Caco-2 (cell line): ENCODE measurements at regions not wholly inside any gene's neighbourhood (a gene's known extent, or its start where the extent isn't known, plus 50 kb on each side); places are given as distances from the start of the nearest gene placed in this dataset.

Experiments
- BruUV-seq: library from RNA; stranded (reverse); fragments of 400-500 nt; replicated peaks from 2 replicates; lab custom pipeline; 2021; lab: Mats Ljungman, UMichigan
- CTCF ChIA-PET: fragments of 300-600 bp; sonication (Branson Sonifier 250); formaldehyde crosslinking; loops from one replicate; lab custom pipeline; 2022; ENCODE audit warnings: antibody characterized with exemption; lab: Charles Lee
- POLR2A ChIA-PET: fragments of 300-600 bp; sonication (Branson Sonifier 250); formaldehyde crosslinking; loops from one replicate; lab custom pipeline; 2022; ENCODE audit warnings: antibody characterized with exemption; lab: Charles Lee
- DNase-seq, 2 experiments: peaks; one replicate each; pipeline versions ENCODE4 v3.0.0 to v3.0.0-alpha.2; 2020 to 2022
- H3K27me3 ChIP-seq: replicated peaks from 2 replicates; pipeline ENCODE4 v1.6.0; 2011; ENCODE audit warnings: low read length; ENCODE audit not compliant: control insufficient read depth, insufficient read depth
- H3K36me3 ChIP-seq: 2 replicates; pipeline ENCODE4 v1.5.1; 2011; ENCODE audit warnings: low read length; ENCODE audit not compliant: control insufficient read depth, insufficient read depth
- H3K4me1 ChIP-seq: fragments of 250-450 bp; sonication (Bioruptor Pico); 2 replicates; pipeline ENCODE4 v1.5.1; 2020; ENCODE audit warnings: mild to moderate bottlenecking
- H3K4me3 ChIP-seq: 2 replicates; pipeline ENCODE4 v1.5.1; 2011; ENCODE audit warnings: low read depth, mild to moderate bottlenecking, control low read depth, low read length
- H3K9me3 ChIP-seq: fragments of 250-450 bp; sonication (Bioruptor Pico); 2 replicates; pipeline ENCODE4 v1.5.1; 2020; ENCODE audit warnings: mild to moderate bottlenecking, moderate library complexity
- H3K27ac Mint-ChIP-seq: one replicate; pipeline ENCODE4 v1.8.0; 2022; ENCODE audit warnings: mixed read lengths; ENCODE audit not compliant: unreplicated experiment
- H3K27me3 Mint-ChIP-seq: one replicate; pipeline ENCODE4 v1.8.0; 2022; ENCODE audit warnings: mixed read lengths; ENCODE audit not compliant: insufficient read depth, unreplicated experiment
- H3K36me3 Mint-ChIP-seq: one replicate; pipeline ENCODE4 v1.8.0; 2022; ENCODE audit warnings: mild to moderate bottlenecking, mixed read lengths; ENCODE audit not compliant: insufficient read depth, unreplicated experiment
- H3K4me1 Mint-ChIP-seq: one replicate; pipeline ENCODE4 v1.8.0; 2022; ENCODE audit warnings: low read depth, mixed read lengths; ENCODE audit not compliant: unreplicated experiment
- H3K4me3 Mint-ChIP-seq: one replicate; pipeline ENCODE4 v1.8.0; 2022; ENCODE audit warnings: mild to moderate bottlenecking, moderate library complexity, mixed read lengths; ENCODE audit not compliant: unreplicated experiment
- H3K9me3 Mint-ChIP-seq: one replicate; pipeline ENCODE4 v1.8.0; 2022; ENCODE audit warnings: mixed read lengths; ENCODE audit not compliant: unreplicated experiment
- intact Hi-C: fragments of 100-400 bp; cut with micrococcal nuclease; formaldehyde crosslinking; loops from one replicate; pipeline ENCODE4 v1.10.0; 2022; ENCODE audit not compliant: unreplicated experiment
- TF ChIP-seq, protein P1 (sequence below), 2 experiments: fragments of 200-600 bp in 1 of 2; IDR thresholded peaks; 1 replicate in 1 of 2; 2 replicates in 1 of 2; pipeline versions ENCODE4 v1.5.1 to v1.8.0; 2011 to 2022; ENCODE audit warnings: antibody characterized with exemption in 1 of 2, control low read depth in 1 of 2, inconsistent platforms in 1 of 2, low read depth in 1 of 2, low read length in 1 of 2, mild to moderate bottlenecking in 1 of 2, moderate library complexity in 1 of 2; ENCODE audit not compliant: insufficient read depth in 1 of 2, severe bottlenecking in 1 of 2, unreplicated experiment in 1 of 2

DNA sequence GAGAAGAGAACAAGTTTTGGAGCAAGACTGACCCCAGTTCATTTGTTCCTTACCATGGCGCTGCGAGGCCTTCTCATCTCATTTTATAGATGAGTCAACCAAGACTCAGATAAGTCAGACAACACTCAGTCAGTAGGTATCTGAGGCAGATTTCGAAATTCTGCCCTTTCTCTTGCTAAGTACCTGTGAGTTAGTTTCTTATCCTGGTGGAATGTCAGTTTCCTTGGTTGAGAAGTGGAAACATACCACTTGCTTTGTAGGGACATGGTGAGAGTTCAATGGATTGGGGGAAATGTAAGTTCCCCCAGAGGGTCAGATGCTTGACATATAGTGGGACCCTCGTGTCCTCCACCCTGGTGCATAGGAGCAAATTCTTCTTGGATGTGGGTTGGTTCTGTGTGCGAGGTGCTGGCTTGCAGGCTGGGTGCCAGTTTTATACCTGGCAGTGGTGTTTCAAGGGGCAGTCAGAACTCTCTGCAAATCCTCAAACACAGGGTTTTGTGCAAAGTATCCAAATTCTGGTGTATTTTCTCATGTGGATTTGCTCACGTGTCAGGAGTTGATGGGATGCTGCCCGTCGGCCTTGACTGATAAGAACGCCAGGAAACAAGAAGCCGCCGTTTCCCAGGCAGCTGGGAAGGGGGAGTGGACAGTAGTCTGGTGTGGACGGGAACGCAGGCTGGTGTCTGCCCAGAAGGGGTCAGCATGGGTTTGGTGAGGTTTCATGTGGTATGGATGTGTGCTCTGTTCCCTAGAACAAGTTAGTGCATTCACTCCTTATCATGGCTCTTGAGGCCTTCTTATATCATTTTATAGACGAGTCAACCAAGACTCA, 61.1 kb upstream of the CIBAR2 start:
- no peak overlapping the region for H3K4me3 ChIP-seq
- POLR2A ChIA-PET, result no interaction called here
- H3K27me3 Mint-ChIP-seq, result no peaks in the 10 kb centered on the region
- CTCF ChIA-PET, result interaction anchor here (0.6 kb wide), 2 partner anchors 112 to 453 kb away, joined by 3 to 7 read pairs; no protein-coding TSS in a partner anchor
- H3K9me3 Mint-ChIP-seq, result no peaks in the 10 kb centered on the region
- peak in 1 of 2 experiments; percentile 52 for DNase-seq
- intact Hi-C loops, result loop anchor here (1.0 kb wide), 1 partner anchor 58 kb away; no protein-coding TSS in a partner anchor
- no peaks in the 10 kb centered on the region for H3K9me3 ChIP-seq
- no peaks in the 10 kb centered on the region for H3K36me3 Mint-ChIP-seq
- TF ChIP-seq, protein P1, sequence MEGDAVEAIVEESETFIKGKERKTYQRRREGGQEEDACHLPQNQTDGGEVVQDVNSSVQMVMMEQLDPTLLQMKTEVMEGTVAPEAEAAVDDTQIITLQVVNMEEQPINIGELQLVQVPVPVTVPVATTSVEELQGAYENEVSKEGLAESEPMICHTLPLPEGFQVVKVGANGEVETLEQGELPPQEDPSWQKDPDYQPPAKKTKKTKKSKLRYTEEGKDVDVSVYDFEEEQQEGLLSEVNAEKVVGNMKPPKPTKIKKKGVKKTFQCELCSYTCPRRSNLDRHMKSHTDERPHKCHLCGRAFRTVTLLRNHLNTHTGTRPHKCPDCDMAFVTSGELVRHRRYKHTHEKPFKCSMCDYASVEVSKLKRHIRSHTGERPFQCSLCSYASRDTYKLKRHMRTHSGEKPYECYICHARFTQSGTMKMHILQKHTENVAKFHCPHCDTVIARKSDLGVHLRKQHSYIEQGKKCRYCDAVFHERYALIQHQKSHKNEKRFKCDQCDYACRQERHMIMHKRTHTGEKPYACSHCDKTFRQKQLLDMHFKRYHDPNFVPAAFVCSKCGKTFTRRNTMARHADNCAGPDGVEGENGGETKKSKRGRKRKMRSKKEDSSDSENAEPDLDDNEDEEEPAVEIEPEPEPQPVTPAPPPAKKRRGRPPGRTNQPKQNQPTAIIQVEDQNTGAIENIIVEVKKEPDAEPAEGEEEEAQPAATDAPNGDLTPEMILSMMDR (IDR thresholded peaks at IDR 0.05; ENCODE audit: insufficient read depth in 1 of 2, low read depth in 1 of 2, low read length in 1 of 2, severe bottlenecking in 1 of 2, unreplicated experiment in 1 of 2), result peak; percentile 13 to 15
- peak overlapping the region; percentile 64 for H3K4me3 Mint-ChIP-seq
- peaks cover 44% of the 10 kb centered on the region for H3K4me1 ChIP-seq
- peak overlapping the region; percentile 6 for H3K27ac Mint-ChIP-seq
- BruUV-seq, result no TSS peak
- no peaks in the 10 kb centered on the region for H3K36me3 ChIP-seq
- no peaks in the 10 kb centered on the region for H3K27me3 ChIP-seq
- H3K4me1 Mint-ChIP-seq, result peaks cover 35% of the 10 kb centered on the region

DNA sequence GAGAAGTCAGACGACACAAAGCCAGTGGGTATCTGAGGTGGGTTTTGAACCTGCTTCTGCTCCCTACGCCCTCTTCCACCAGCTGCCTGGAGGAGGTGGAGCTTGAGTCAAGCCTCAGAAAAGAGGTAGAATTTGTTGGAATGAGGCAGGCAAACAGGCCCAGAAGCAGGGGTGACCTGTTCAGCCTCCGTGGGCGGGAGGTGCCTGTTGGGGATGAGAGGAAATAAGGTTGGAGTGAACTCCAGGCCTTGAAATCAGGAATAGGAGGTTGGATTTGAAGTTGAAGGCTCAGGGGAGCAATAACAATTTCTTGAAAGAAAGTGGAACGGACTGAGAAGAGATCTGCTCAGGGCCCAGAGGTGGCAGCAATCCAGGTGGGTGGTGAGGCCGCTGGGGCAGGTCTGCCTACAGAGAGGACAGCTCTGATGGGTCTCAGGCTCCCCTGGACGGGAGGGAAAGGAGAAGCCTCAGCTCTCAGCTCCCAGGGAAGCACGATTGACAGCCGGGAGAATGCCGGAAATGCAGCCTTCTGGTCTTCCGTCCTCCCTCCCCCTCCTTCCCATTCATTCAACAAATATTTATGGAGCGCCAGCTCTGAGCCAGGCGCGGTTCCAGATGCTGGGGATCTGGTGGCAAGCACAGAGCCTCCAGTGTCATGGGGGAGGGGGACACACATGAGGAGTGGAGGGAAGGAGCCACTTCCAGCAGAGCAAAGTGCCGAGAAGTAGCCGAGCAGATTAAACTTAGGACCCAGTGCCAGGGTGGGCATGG, 61.9 kb upstream of the CIBAR2 start:
- Mint-ChIP-seq H3K27ac (peak overlapping the region; percentile 6), H3K36me3 (no peaks in the 10 kb centered on the region), H3K4me1 (peaks cover 35% of the 10 kb centered on the region), H3K4me3 (no peak overlapping the region), H3K9me3 (no peaks in the 10 kb centered on the region), H3K27me3 (no peaks in the 10 kb centered on the region)
- DNase-seq, result peak in 1 of 2 experiments; percentile 37
- intact Hi-C loops, result loop anchor here (1.0 kb wide), 1 partner anchor 59 kb away; no protein-coding TSS in a partner anchor
- H3K36me3 ChIP-seq, result no peaks in the 10 kb centered on the region
- no peaks in the 10 kb centered on the region for H3K9me3 ChIP-seq
- no peak overlapping the region for H3K4me3 ChIP-seq
- CTCF ChIA-PET, result interaction anchor here (0.6 kb wide), 1 partner anchor 113 kb away, joined by 3 read pairs; no protein-coding TSS in a partner anchor
- no peaks in the 10 kb centered on the region for H3K27me3 ChIP-seq
- POLR2A ChIA-PET, result no interaction called here
- BruUV-seq, result no TSS peak
- TF ChIP-seq, protein P1 (IDR thresholded peaks at IDR 0.05; ENCODE audit: insufficient read depth in 1 of 2, low read depth in 1 of 2, low read length in 1 of 2, severe bottlenecking in 1 of 2, unreplicated experiment in 1 of 2), result no peak
- peaks cover 40% of the 10 kb centered on the region for H3K4me1 ChIP-seq
